HepG2 (cell line): ENCODE measurements at regions not wholly inside any gene's neighbourhood (a gene's known extent, or its start where the extent isn't known, plus 50 kb on each side); places are given as distances from the start of the nearest gene placed in this dataset.
"Not testable (repeated sequence)": the region's sequence is repeated elsewhere in the genome, so short reads cannot be mapped to it uniquely, and the experiment has no call there.

Experiments
- ATAC-seq: fragments of 200-7000 bp; cut with Tn5 transposase; 3 replicates; pipeline ENCODE4 v1.9.1; 2020; ENCODE audit warnings: mild to moderate bottlenecking, moderate library complexity
- BruUV-seq: library from RNA; stranded (reverse); fragments of 400-500 nt; replicated peaks from 2 replicates; lab custom pipeline; 2021; lab: Mats Ljungman, UMichigan
- CTCF ChIA-PET: fragments of 300-600 bp; formaldehyde crosslinking; extraction: SDS; loops from one replicate; lab custom pipeline; 2021; ENCODE audit warnings: low total read pairs, inconsistent platforms, low intra/inter-chr PET ratio; lab: Yijun Ruan, JAX
- POLR2A ChIA-PET: fragments of 350-600 bp; sonication (Branson Sonifier 250); formaldehyde crosslinking; loops from one replicate; lab custom pipeline; 2020; ENCODE audit warnings: antibody characterized with exemption, inconsistent platforms; lab: Yijun Ruan, JAX
- DNase-seq: peaks from one replicate; pipeline ENCODE4 v3.0.0-alpha.2; 2015; ENCODE audit warnings: low spot score
- FAIRE-seq: peaks from 3 replicates; lab custom pipeline; 2011; peaks lifted over from hg19 to GRCh38; lab: Jason Lieb, UNC
- H2AFZ ChIP-seq: one replicate; pipeline ENCODE4 v1.6.1; 2011; ENCODE audit warnings: low read length, inconsistent platforms
- H3K27ac ChIP-seq: fragments of 300-600 bp; 3 replicates; pipeline ENCODE4 v1.8.0; 2011; ENCODE audit warnings: mixed run types, mild to moderate bottlenecking, mixed read lengths, low read length, inconsistent platforms; ENCODE audit not compliant: insufficient read depth; ENCODE audit errors: extremely low read length
- H3K27me3 ChIP-seq, 2 experiments: fragments of 200-600 bp in 1 of 2; 2 replicates in 1 of 2; 3 replicates in 1 of 2; pipeline versions ENCODE4 v1.6.0 to v1.8.0; 2011; ENCODE audit warnings: low read length in 2 of 2, mild to moderate bottlenecking in 2 of 2, moderate library complexity in 2 of 2, inconsistent platforms in 1 of 2; ENCODE audit not compliant: insufficient read depth in 2 of 2, control insufficient read depth in 1 of 2
- H3K36me3 ChIP-seq, 2 experiments: fragments of 200-600 bp in 1 of 2; replicated peaks in 1 of 2; 2 replicates in 1 of 2; 3 replicates in 1 of 2; pipeline versions ENCODE4 v1.5.1 to v1.8.0; 2011; ENCODE audit warnings: low read length in 2 of 2, inconsistent platforms in 1 of 2; ENCODE audit not compliant: insufficient read depth in 2 of 2, control insufficient read depth in 1 of 2
- H3K4me1 ChIP-seq: 2 replicates; pipeline ENCODE4 v1.5.1; 2012; ENCODE audit warnings: low read length, inconsistent platforms; ENCODE audit not compliant: insufficient read depth
- H3K4me2 ChIP-seq: 2 replicates; pipeline ENCODE4 v1.6.0; 2011; ENCODE audit warnings: low read depth, low read length, inconsistent platforms
- H3K4me3 ChIP-seq, 3 experiments: fragments of 200-600 bp in 1 of 3; sonication (generic), shearing (Covaris generic) in 1 of 3; replicated peaks in 1 of 3; 2 replicates each; pipeline ENCODE4 v1.5.1; 2011 to 2016; ENCODE audit warnings: low read length in 3 of 3, inconsistent platforms in 2 of 3, low read depth in 2 of 3, mild to moderate bottlenecking in 2 of 3, control low read depth in 1 of 3, mixed read lengths in 1 of 3; ENCODE audit not compliant: insufficient read depth in 1 of 3
- H3K79me2 ChIP-seq: one replicate; pipeline ENCODE4 v1.6.1; 2011; ENCODE audit warnings: low read length, inconsistent platforms; ENCODE audit not compliant: insufficient read depth
- H3K9ac ChIP-seq: 2 replicates; pipeline ENCODE4 v1.6.0; 2011; ENCODE audit warnings: mild to moderate bottlenecking, low read depth, low read length, inconsistent platforms; ENCODE audit not compliant: insufficient read depth
- H3K9me3 ChIP-seq: 2 replicates; pipeline ENCODE4 v1.5.1; 2012; ENCODE audit warnings: mild to moderate bottlenecking, low read length
- H4K20me1 ChIP-seq: 2 replicates; pipeline ENCODE4 v1.6.0; 2011; ENCODE audit warnings: inconsistent platforms, mild to moderate bottlenecking, low read length, moderate library complexity; ENCODE audit not compliant: insufficient read depth
- BATF2 ChIP-seq: sonication (generic); formaldehyde crosslinking; IDR thresholded peaks from 2 replicates; pipeline ENCODE4 v1.8.0; 2022; ENCODE audit warnings: mild to moderate bottlenecking, missing genetic modification reagents, moderate library complexity
- MNT ChIP-seq: fragments of 450-650 bp; IDR thresholded peaks from 2 replicates; pipeline ENCODE4 v1.6.1; 2016
- RFXAP ChIP-seq: sonication (generic); formaldehyde crosslinking; IDR thresholded peaks from 2 replicates; pipeline ENCODE4 v1.4.0; 2020; ENCODE audit warnings: missing genetic modification reagents, borderline replicate concordance
- ZNF207 ChIP-seq: fragments of 450-650 bp; IDR thresholded peaks from 2 replicates; pipeline ENCODE4 v1.6.1; 2016; ENCODE audit warnings: antibody characterized with exemption, borderline replicate concordance
- ZNF460 ChIP-seq: sonication (generic); formaldehyde crosslinking; IDR thresholded peaks from 2 replicates; pipeline ENCODE4 v1.5.1; 2020; ENCODE audit warnings: missing genetic modification reagents, mild to moderate bottlenecking, borderline replicate concordance
- ZNF547 ChIP-seq: sonication (generic); formaldehyde crosslinking; IDR thresholded peaks from 2 replicates; pipeline ENCODE4 v1.5.1; 2020; ENCODE audit warnings: mild to moderate bottlenecking, missing genetic modification reagents
- WGBS: methylation state at CpG from one replicate; pipeline ENCODE4 v1.1.6; 2017; ENCODE audit warnings: low lambda C conversion rate; 5-methylcytosine and 5-hydroxymethylcytosine counted together
- in situ Hi-C: cut with HindIII; loops from 2 replicates; pipeline ENCODE4 v1.10.0; 2017; ENCODE audit warnings: low pct_unique_long_range_greater_than_20kb; ENCODE audit not compliant: extremely low pct_ligation_motif_present
- intact Hi-C: fragments of 100-400 bp; cut with micrococcal nuclease; formaldehyde crosslinking; loops from one replicate; pipeline ENCODE4 v1.10.0; 2022; ENCODE audit not compliant: unreplicated experiment
- TF ChIP-seq, protein P1 (sequence below): sonication (generic); formaldehyde crosslinking; IDR thresholded peaks from 2 replicates; pipeline ENCODE4 v1.4.0; 2020; ENCODE audit warnings: missing genetic modification reagents
- TF ChIP-seq, protein P2 (sequence below), 2 experiments: sonication (generic) in 1 of 2; formaldehyde crosslinking in 1 of 2; IDR thresholded peaks; 2 replicates each; pipeline versions ENCODE4 v1.5.1 to v1.6.1; 2011 to 2020; ENCODE audit warnings: borderline replicate concordance in 1 of 2, low read depth in 1 of 2, low read length in 1 of 2, mild to moderate bottlenecking in 1 of 2, missing genetic modification reagents in 1 of 2, moderate library complexity in 1 of 2

DNA sequence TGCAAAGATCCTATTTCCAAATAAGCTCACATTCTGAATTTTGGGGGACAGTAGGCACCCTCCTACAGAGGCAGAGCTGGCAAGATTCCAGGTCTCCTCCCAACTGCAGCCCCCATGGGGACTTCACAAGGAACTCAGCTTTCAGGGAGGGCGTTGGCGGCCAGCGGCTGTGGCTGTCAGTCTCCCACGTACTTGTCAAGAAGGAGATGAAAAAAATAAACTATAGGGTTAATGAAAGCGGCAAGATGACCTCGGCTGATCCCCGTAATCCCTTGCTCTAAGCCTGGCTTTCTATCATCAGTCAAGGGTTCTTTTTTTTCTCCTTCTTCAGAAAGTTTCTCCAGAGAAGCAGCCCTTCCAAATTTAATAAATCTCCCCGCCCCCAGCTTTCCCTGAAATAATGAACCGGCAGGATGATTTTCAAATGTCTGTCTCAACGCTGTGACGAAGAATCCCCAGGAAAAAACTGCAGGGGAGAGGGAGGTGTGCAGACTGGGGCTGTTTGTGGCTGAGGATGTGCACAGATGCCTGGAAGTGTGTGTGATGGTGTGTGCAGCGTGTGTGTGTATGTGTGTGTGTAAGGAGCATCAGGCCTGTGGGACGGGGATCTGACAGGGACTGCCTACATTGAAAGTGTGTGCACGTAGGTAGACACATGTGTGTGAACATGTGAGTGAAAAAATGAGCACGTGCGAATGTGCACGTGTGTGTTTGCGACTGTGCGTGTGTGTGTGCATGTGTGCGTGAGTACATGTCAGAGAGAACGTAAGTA lies 78.7 kb downstream of the SLC2A10 start:
- POLR2A ChIA-PET, result no interaction called here
- H3K36me3 ChIP-seq, result no peaks in the 10 kb centered on the region
- H3K9ac ChIP-seq, result no peak overlapping the region
- H3K27ac ChIP-seq, result no peak overlapping the region
- H3K79me2 ChIP-seq, result no peaks in the 10 kb centered on the region
- ATAC-seq, result no peak
- H3K27me3 ChIP-seq, result peaks cover 2 to 65% of the 10 kb centered on the region in 2 experiments; a peak in 4 of 5 replicates
- peaks cover 12% of the 10 kb centered on the region for H3K4me1 ChIP-seq
- DNase-seq, result no peak
- no peak overlapping the region for H3K4me2 ChIP-seq
- H3K9me3 ChIP-seq, result no peaks in the 10 kb centered on the region
- TF ChIP-seq ZNF460 (CRISPR knock-in tag) (no peak), RFXAP (CRISPR knock-in tag) (no peak), MNT (peak; percentile 100), ZNF547 (CRISPR knock-in tag) (no peak), ZNF207 (0 out of 2 replicates have a peak, but pooled peaks have one; percentile 61), BATF2 (CRISPR knock-in tag) (no peak)
- TF ChIP-seq, protein P1, sequence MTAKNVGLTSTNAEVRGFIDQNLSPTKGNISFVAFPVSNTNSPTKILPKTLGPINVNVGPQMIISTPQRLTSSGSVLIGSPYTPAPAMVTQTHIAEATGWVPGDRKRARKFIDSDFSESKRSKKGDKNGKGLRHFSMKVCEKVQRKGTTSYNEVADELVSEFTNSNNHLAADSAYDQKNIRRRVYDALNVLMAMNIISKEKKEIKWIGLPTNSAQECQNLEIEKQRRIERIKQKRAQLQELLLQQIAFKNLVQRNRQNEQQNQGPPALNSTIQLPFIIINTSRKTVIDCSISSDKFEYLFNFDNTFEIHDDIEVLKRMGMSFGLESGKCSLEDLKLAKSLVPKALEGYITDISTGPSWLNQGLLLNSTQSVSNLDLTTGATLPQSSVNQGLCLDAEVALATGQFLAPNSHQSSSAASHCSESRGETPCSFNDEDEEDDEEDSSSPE, result no peak
- TF ChIP-seq, protein P2, sequence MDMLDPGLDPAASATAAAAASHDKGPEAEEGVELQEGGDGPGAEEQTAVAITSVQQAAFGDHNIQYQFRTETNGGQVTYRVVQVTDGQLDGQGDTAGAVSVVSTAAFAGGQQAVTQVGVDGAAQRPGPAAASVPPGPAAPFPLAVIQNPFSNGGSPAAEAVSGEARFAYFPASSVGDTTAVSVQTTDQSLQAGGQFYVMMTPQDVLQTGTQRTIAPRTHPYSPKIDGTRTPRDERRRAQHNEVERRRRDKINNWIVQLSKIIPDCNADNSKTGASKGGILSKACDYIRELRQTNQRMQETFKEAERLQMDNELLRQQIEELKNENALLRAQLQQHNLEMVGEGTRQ (IDR thresholded peaks at IDR 0.05; ENCODE audit: low read depth, low read length), result no peak
- TF ChIP-seq, protein P2 (CRISPR knock-in tag; IDR thresholded peaks at IDR 0.05; ENCODE audit: borderline replicate concordance), result no peak
- H3K4me3 ChIP-seq, result no peak overlapping the region
- no peak for FAIRE-seq
- intact Hi-C loops, result no loop called here
- BruUV-seq, result no TSS peak
- CTCF ChIA-PET, result no interaction called here
- H2AFZ ChIP-seq, result no peak overlapping the region
- WGBS, result 39% methylated on average over 21 of the region's 21 CpGs
- in situ Hi-C loops, result no loop called here
- H4K20me1 ChIP-seq, result no peaks in the 10 kb centered on the region

GRCh38 chr20:46788763-46789091 lies 79.3 kb downstream of the SLC2A10 start:
- ATAC-seq, H3K4me1 ChIP-seq, intact Hi-C loops, H3K79me2 ChIP-seq, H4K20me1 ChIP-seq, H3K9ac ChIP-seq, in situ Hi-C loops, DNase-seq, H3K9me3 ChIP-seq, CTCF ChIA-PET, H2AFZ ChIP-seq, H3K36me3 ChIP-seq, H3K27ac ChIP-seq, H3K4me3 ChIP-seq, BruUV-seq, H3K4me2 ChIP-seq, POLR2A ChIA-PET: not testable (repeated sequence)
- FAIRE-seq, result peak; percentile 39
- peaks cover 2 to 66% of the 10 kb centered on the region in 2 experiments; a peak in 4 of 5 replicates for H3K27me3 ChIP-seq
- WGBS, result 39% methylated on average over 5 of the region's 5 CpGs
